GM18498 (cell line): ENCODE measurements at regions not wholly inside any gene's neighbourhood (a gene's known extent, or its start where the extent isn't known, plus 50 kb on each side); places are given as distances from the start of the nearest gene placed in this dataset.
"Not testable (repeated sequence)": the region's sequence is repeated elsewhere in the genome, so short reads cannot be mapped to it uniquely, and the experiment has no call there.

ENCODE experiments used
- ATAC-seq: cut with Tn5 transposase; IDR thresholded peaks from one replicate; pipeline ENCODE4 v1.9.1; 2021; ENCODE audit warnings: mild to moderate bottlenecking, moderate library complexity; ENCODE audit not compliant: unreplicated experiment

- no peak for ATAC-seq
Measured at GRCh38 chr14:43356382-43356781, 1150.7 kb downstream of the FSCB start.

GRCh38 chr14:43341921-43342320, 1165.2 kb downstream of the FSCB start:
- ATAC-seq = no peak

GRCh38 chr14:43338713-43339112, 1168.4 kb downstream of the FSCB start:
- no peak for ATAC-seq

GRCh38 chr14:43336351-43336750, 1170.7 kb downstream of the FSCB start:
- ATAC-seq = no peak

- not testable (repeated sequence) for ATAC-seq
Measured at GRCh38 chr14:43326501-43327407, 1180.3 kb downstream of the FSCB start.

- ATAC-seq = no peak
Measured at GRCh38 chr14:43316427-43316826, 1190.7 kb downstream of the FSCB start.

GRCh38 chr14:43313719-43314118, 1193.4 kb downstream of the FSCB start:
- no peak for ATAC-seq

- no peak for ATAC-seq
Measured at GRCh38 chr14:43308421-43309110, 1198.5 kb downstream of the FSCB start.

- ATAC-seq = no peak
Measured at GRCh38 chr14:43307836-43308235, 1199.2 kb downstream of the FSCB start.

GRCh38 chr14:43306053-43306452, 1201.0 kb downstream of the FSCB start:
- no peak for ATAC-seq

- no peak for ATAC-seq
Measured at GRCh38 chr14:43297794-43298193, 1209.3 kb downstream of the FSCB start.

- not testable (repeated sequence) for ATAC-seq
Measured at GRCh38 chr14:43296061-43296460, 1211.0 kb downstream of the FSCB start.

GRCh38 chr14:43285575-43285974, 1221.5 kb downstream of the FSCB start:
- ATAC-seq = no peak

GRCh38 chr14:43260056-43260455, 1247.0 kb downstream of the FSCB start:
- ATAC-seq = no peak

- ATAC-seq = no peak
Measured at GRCh38 chr14:43258396-43258795, 1248.7 kb downstream of the FSCB start.

GRCh38 chr14:43256996-43257395, 1250.1 kb downstream of the FSCB start:
- ATAC-seq = not testable (repeated sequence)

GRCh38 chr14:43252866-43253265, 1254.2 kb downstream of the FSCB start:
- ATAC-seq = no peak

- no peak for ATAC-seq
Measured at GRCh38 chr14:43249591-43249990, 1257.5 kb downstream of the FSCB start.

GRCh38 chr14:43249116-43249515, 1258.0 kb downstream of the FSCB start:
- no peak for ATAC-seq

GRCh38 chr14:43247877-43248276, 1259.2 kb downstream of the FSCB start:
- no peak for ATAC-seq

- no peak for ATAC-seq
Measured at GRCh38 chr14:43244142-43244625, 1262.9 kb downstream of the FSCB start.

- ATAC-seq = no peak
Measured at GRCh38 chr14:43243168-43243567, 1263.9 kb downstream of the FSCB start.
